ENCODE measurements at regions not wholly inside any gene's neighbourhood (a gene's known extent, or its start where the extent isn't known, plus 50 kb on each side); places are given as distances from the start of the nearest gene placed in this dataset.
A peak's percentile ranks its signal among the peaks of the same experiment; 100 is the strongest.
"Not testable (repeated sequence)": the region's sequence is repeated elsewhere in the genome, so short reads cannot be mapped to it uniquely, and the experiment has no call there.

- peak; percentile 93 for DNase-seq
These were observed 388.2 kb downstream of the USP25 start for GRCh38 chr21:16117851-16118590.

DNA sequence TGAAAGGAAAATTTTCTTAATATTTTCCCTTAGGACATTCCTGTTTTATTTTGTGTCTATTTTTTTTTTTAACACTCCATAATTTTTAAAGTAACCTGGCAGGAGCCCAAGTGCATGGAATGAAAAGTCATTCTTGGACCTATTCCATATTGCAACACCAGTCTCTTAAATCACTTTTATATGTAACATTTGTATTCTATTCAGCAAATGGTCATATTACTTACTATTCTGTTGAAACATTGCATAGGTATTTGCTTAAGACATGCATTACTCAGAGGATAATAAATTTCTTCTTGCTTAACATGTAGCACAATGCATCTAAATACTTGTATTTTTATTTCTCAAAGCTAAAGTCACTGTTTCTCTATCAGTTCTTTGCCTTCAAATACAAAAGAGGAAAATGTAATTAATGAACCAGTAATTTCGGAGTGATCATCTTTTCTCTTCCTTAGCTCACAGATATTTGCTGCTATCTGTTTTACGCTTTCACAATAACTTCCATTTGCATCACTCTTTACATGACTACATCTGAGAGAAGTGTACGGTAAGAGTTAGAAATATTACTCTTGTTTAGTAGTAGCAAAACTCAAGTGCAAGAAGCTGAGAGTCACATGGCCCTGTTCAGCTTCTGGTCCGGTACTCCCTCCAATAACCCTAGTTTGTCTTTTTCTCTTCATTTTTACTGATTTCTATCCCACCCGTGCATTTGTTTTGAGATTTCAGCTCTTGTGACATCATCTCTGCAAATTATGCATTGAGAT lies 394.8 kb downstream of the USP25 start:
- DNase-seq: no peak

DNA sequence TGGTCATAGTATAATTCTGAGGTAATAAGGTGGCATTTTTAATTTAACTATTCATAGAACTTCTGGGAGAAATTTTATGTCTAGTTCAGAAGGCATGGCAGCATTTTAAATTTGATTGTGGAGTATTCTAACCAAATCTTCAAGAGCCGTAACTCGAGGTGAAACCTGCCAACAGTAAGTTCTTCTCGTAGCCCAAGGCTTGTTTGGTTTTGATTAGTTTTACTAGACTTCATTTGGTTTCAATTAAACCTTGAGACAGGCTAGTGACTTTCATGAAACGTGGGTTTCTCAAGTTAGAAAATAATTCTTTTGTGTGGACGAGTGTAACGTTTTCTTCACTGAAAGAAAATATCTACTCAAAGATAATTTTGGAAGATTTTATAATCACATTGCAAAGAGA lies 395.5 kb downstream of the USP25 start:
- DNase-seq: no peak

DNA sequence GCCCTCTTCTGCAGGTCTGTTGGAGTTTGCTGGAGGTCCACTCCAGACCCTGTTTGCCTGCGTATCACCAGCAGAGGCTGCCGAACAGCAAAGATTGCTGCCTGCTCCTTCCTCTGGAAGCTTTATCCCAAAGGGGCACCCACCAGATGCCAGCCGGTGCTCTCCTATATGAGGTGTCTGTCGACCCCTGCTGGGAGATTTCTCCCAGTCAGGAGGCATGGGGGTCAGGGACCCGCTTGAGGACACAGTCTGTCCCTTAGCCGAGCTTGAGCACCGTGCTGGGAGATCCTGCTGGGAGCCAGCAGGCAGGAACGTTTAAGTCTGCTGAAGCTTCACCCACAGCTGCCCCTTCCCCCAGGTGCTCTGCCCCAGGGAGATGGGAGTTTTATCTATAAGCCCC lies 402.7 kb downstream of the USP25 start:
- not testable (repeated sequence) for DNase-seq

GRCh38 chr21:16133248-16133647 lies 403.5 kb downstream of the USP25 start:
- no peak for DNase-seq

DNA sequence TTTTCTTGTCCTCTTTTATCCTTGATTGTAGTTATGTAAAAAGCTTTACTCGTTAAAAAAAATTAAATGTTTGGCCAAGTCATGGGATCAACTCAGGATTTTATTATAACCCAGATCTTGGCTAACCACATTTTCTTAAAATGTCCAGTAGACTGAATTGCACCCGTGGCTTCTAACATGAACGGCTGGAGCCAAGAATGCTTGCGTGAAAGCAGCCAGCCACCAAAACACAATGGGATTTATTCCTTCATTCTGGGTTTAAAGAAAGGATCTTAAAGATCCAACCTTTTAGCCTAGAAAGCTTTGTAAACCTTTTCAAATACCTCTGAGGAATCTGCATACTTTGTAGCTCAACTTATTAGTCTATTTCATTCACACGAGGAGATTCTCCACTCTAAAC lies 404.4 kb downstream of the USP25 start:
- DNase-seq: no peak

- DNase-seq: no peak
These were observed 407.3 kb downstream of the USP25 start for GRCh38 chr21:16137106-16137505.

DNA sequence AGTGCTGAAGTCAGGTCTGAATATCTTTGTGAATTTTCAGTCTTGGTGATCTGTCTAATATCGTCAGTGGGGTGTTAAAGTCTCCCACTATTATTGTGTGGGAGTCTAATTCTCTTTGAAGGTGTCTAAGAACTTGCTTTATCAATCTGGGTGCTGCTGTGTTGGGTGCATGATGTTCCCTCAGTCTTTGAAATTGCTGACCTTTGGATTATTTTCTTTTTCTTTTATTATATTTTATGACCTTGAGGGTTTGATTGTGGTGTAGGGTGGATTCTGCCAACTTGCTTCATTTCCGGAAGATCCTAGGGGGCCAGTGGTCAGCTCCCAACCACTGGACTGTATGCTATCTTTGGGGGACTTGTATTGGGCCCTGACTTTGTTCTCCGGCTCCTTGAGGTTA lies 415.3 kb downstream of the USP25 start:
- DNase-seq: no peak

DNA sequence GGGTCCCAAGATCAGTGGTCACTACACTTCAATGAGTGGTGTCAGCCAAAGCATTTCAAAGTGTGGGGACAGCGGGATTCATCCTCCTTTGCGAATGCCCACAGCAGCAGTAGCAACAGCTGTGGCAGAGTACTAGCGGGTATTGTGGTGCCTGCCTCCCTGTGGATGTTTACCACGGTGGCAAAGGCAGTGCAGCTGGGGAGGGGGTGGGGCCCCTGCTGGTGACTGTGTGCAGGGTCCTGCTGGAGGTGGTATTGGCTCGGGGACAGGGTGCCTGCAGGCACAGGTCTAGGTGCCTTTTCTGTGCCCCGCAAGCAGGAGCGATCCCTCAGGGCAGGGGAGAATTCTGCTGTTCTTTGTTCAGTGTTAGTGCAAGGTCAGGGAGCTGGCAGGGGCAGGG lies 415.7 kb downstream of the USP25 start:
- DNase-seq: no peak

GRCh38 chr21:16154321-16154720 lies 424.5 kb downstream of the USP25 start:
- DNase-seq: no peak

- no peak for DNase-seq
These were observed 425.3 kb downstream of the USP25 start for GRCh38 chr21:16154951-16155635.

DNA sequence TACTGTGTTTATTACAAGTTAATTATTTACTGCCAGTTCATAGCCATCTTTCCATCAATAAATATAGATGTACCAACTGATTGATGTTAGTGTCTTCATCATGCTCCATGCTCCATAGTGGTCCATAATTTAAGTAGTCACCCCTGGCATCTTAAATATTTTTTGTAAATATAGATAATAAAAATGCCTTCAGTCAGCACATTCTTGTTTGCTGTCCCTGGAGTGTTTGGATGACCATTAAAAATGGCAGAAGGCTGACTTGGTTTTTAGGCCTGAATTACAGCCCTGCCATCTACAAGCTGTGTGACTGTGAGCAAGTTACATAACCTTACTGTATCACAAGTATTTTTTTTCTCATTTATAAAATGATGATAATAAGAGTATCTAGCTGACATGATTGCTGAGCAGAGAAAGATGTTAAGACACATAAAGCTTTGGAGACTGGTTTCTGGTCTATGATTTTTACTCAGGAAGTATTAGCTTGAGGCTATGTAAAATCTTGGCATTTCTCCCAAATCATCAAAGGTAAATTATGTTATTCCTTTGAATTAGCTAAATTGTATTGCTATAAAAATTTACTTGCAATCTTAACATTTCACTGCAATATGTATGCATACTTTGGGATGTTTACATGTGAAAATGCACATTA lies 427.2 kb downstream of the USP25 start:
- no peak for DNase-seq

GRCh38 chr21:16159213-16159970 lies 429.6 kb downstream of the USP25 start:
- no peak for DNase-seq

- DNase-seq: no peak
These were observed 430.2 kb downstream of the USP25 start for GRCh38 chr21:16159971-16160350.

- peak; percentile 8 for DNase-seq
These were observed 433.2 kb downstream of the USP25 start for GRCh38 chr21:16162953-16163352.

- DNase-seq: no peak
These were observed 439.3 kb downstream of the USP25 start for GRCh38 chr21:16169102-16169511.

- DNase-seq: no peak
These were observed 440.0 kb downstream of the USP25 start for GRCh38 chr21:16169779-16170178.

DNA sequence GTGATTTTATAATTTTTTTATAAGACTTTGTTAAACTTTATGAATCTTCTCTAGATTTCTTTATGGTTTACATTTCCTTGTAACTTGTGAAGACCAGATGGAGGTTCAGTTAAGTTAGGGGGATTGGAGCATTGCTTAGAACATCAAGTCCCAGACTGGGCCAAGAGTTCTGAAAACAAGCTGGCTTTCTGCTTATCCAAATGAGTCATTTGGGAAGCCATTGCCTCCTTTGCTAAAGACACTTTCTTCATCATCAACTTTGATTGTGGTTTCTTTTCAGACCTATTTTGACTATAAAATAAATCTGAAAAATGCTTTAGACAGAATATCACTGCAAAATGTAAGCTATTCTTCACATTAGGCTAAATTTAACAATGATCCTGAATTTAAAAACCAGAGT lies 446.8 kb downstream of the USP25 start:
- no peak for DNase-seq

- DNase-seq: no peak
These were observed 447.8 kb downstream of the USP25 start for GRCh38 chr21:16177532-16177931.

DNA sequence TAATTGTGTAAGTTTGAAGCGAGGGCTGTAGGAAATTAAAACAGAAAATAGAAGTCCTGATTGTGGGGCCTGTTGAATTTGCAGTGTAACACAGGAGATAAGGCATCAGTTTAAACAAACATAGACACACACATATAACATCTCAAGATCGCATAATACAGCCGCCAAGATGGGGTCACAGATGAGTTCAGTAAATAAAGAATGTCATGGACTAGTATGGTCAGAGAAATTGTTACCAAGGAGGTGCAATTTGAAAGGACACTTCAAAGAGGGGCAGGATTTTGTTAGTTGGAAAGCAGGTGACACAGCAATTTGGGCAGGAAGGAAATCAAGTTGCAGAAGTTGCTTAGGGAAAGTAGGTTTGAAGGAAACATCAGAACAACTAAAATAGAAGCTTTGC lies 450.0 kb downstream of the USP25 start:
- DNase-seq: no peak

- DNase-seq: no peak
These were observed 450.8 kb downstream of the USP25 start for GRCh38 chr21:16180614-16181013.

DNA sequence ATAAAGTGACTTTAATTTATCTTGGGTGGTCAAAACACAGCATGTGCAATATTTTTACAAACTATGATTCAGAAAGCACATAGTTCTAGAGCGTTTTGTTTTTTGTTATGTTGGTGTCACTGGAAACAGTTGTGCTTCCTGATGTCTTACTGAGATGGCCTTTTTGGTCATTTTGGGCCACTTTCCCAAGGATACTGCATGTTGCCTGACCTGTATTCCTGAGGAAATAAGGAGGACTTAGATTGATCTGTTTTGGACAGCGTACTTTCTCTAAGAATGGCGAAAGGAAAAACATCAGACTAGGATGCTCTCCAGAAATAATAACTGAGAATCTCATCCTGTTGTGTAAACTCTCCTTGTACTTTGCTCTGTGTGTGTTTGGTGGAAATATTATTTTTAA lies 451.2 kb downstream of the USP25 start:
- DNase-seq: no peak

DNA sequence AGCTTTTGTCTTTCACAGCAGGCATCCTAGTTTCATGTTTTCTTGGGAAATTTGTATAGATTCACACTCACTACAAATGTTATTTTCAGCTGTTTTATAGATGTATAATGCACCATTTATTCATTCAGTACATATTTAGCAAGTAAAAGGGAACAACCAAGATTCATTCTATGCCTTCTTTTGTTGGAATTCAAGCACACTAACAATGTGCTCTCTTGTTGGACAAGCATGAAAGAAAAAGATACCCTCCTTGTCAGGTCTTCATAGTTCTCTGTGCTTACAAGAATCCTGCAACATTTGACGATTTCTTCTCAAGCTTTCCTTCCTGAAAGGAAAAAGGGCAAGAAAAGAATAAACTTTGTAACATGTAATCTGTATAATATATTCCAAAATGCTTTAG lies 456.0 kb downstream of the USP25 start:
- DNase-seq: no peak

Measured in NCI-H526 treated with DMSO at 0.1 percent for 48 hours (cell line).